ENCODE measurements at regions not wholly inside any gene's neighbourhood (a gene's known extent, or its start where the extent isn't known, plus 50 kb on each side); places are given as distances from the start of the nearest gene placed in this dataset.

DNA sequence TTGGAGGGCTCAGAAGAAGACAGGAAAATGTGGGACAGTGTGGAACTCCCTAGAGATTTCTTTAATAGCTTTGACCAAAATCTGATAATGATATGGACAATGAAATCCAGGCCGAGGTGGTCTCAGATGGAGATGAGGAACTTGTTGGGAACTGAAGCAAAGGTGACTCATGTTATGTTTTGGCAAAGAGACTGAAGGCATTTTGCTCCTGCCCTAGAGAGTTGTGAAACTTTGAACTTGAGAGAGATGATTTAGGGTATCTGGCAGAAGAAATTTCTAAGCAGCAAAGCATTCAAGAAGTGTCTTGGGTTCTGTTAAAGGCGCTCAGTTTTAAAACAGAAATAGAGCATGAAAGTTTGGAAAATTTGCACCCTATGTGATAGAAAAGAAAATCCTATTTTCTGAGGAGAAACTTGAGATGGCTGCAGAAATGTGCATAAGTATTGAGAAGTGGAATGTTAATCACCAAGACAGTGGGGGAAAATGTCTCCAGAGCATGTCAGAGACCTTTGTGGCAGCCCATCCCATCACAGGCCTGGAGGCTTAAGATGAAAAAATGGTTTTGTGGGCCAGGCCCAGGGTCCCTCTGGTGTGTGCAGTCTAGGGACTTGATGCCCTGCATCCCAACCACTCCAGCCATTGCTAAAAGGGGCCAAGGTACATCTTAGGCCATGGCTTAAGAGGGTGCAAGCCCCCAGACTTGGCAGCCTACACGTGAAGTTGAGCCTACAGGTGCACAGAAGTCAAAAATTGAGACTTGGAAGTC is 463.7 kb upstream of the TLE4 start:
- TF ChIP-seq CTCF (IDR thresholded peaks at IDR 0.05) (no peak), POLR2A (IDR thresholded peaks at IDR 0.05) (no peak)
